Mammary epithelial cell (primary cell): ENCODE measurements at regions not wholly inside any gene's neighbourhood (a gene's known extent, or its start where the extent isn't known, plus 50 kb on each side); places are given as distances from the start of the nearest gene placed in this dataset.

Source experiments
- CTCF ChIP-seq, 2 donors: IDR thresholded peaks in 1 of 2; conservative IDR thresholded peaks in 1 of 2; 2 replicates each; pipeline ENCODE4 v1.5.1; 2011 to 2012; ENCODE audit warnings: inconsistent platforms in 2 of 2, low read length in 2 of 2, mild to moderate bottlenecking in 2 of 2, control low read depth in 1 of 2, low read depth in 1 of 2; ENCODE audit not compliant: insufficient read depth in 1 of 2; ENCODE audit errors: extremely low read depth in 1 of 2
- EZH2 ChIP-seq: IDR thresholded peaks from 2 replicates; pipeline ENCODE4 v1.6.1; 2012; ENCODE audit warnings: low read length, inconsistent platforms, borderline replicate concordance

GRCh38 chr6:164415832-164416563 lies 893.4 kb downstream of the C6orf118 start:
- no peak for TF ChIP-seq CTCF (conservative IDR thresholded peaks at IDR 0.05 in 1 of 2, IDR thresholded peaks at IDR 0.05 in 1 of 2; ENCODE audit: extremely low read depth in 1 of 2, insufficient read depth in 1 of 2, low read depth in 1 of 2, low read length in 2 of 2)
- TF ChIP-seq EZH2 = no peak
